ENCODE measurements at regions not wholly inside any gene's neighbourhood (a gene's known extent, or its start where the extent isn't known, plus 50 kb on each side); places are given as distances from the start of the nearest gene placed in this dataset.
A peak's percentile ranks its signal among the peaks of the same experiment; 100 is the strongest.

- intact Hi-C loops (cut with DNase I; ENCODE audit: low total_unique reads) = no loop called here
- no peak for TF ChIP-seq EP300 (IDR thresholded peaks at IDR 0.05)
- TF ChIP-seq POLR2A (IDR thresholded peaks at IDR 0.05) = no peak
- TF ChIP-seq POLR2AphosphoS5 (IDR thresholded peaks at IDR 0.05) = no peak
- no peak for TF ChIP-seq CTCF (IDR thresholded peaks at IDR 0.05)
- no peaks in the 10 kb centered on the region for H3K9me3 ChIP-seq
- no peak overlapping the region for H3K4me3 ChIP-seq
- peaks cover 0 to 13% (median 0%) of the 10 kb centered on the region in 3 donors for H3K27me3 ChIP-seq
- H3K36me3 ChIP-seq = no peaks in the 10 kb centered on the region
- DNase-seq = no peak
- H3K4me1 ChIP-seq = peaks cover 16 to 21% (median 17%) of the 10 kb centered on the region in 4 donors
- no peak overlapping the region for H3K27ac ChIP-seq
- WGBS, 5 donors = 89 to 91% (median 90%) methylated on average over 19 of the region's 19 CpGs
Observed at GRCh38 chr4:3824521-3825270, 58.5 kb downstream of the ADRA2C start.

- Histone ChIP-seq H3K27ac (no peak overlapping the region), H3K4me1 (peaks cover 16 to 21% (median 17%) of the 10 kb centered on the region in 4 donors), H3K27me3 (peaks cover 0 to 5% (median 0%) of the 10 kb centered on the region in 3 donors), H3K36me3 (no peaks in the 10 kb centered on the region), H3K9me3 (no peaks in the 10 kb centered on the region), H3K4me3 (no peak overlapping the region)
- TF ChIP-seq EP300 (IDR thresholded peaks at IDR 0.05) (no peak), POLR2A (IDR thresholded peaks at IDR 0.05) (no peak), POLR2AphosphoS5 (IDR thresholded peaks at IDR 0.05) (no peak), CTCF (IDR thresholded peaks at IDR 0.05) (no peak)
- intact Hi-C loops (cut with DNase I; ENCODE audit: low total_unique reads) = no loop called here
- WGBS, 5 donors = 83 to 90% (median 89%) methylated on average over 10 to 11 of the region's 11 CpGs
- DNase-seq = no peak
Observed at GRCh38 chr4:3825530-3825929, 59.3 kb downstream of the ADRA2C start.

GRCh38 chr4:3826247-3827172 lies 60.3 kb downstream of the ADRA2C start:
- peaks cover 16 to 21% (median 17%) of the 10 kb centered on the region in 4 donors for H3K4me1 ChIP-seq
- H3K36me3 ChIP-seq = no peaks in the 10 kb centered on the region
- intact Hi-C loops (cut with DNase I; ENCODE audit: low total_unique reads) = no loop called here
- no peak for DNase-seq
- H3K27me3 ChIP-seq = no peaks in the 10 kb centered on the region
- peak overlapping the region in 2 of 5 donors; percentile 70 for H3K27ac ChIP-seq
- no peaks in the 10 kb centered on the region for H3K9me3 ChIP-seq
- TF ChIP-seq CTCF (IDR thresholded peaks at IDR 0.05) = no peak
- TF ChIP-seq EP300 (IDR thresholded peaks at IDR 0.05) = no peak
- no peak for TF ChIP-seq POLR2AphosphoS5 (IDR thresholded peaks at IDR 0.05)
- TF ChIP-seq POLR2A (IDR thresholded peaks at IDR 0.05) = no peak
- H3K4me3 ChIP-seq = no peak overlapping the region
- WGBS, 5 donors = 67 to 87% (median 75%) methylated on average over 29 to 33 of the region's 33 CpGs

Measured in stomach (tissue), 8 donors.